ENCODE measurements at regions not wholly inside any gene's neighbourhood (a gene's known extent, or its start where the extent isn't known, plus 50 kb on each side); places are given as distances from the start of the nearest gene placed in this dataset.

DNA sequence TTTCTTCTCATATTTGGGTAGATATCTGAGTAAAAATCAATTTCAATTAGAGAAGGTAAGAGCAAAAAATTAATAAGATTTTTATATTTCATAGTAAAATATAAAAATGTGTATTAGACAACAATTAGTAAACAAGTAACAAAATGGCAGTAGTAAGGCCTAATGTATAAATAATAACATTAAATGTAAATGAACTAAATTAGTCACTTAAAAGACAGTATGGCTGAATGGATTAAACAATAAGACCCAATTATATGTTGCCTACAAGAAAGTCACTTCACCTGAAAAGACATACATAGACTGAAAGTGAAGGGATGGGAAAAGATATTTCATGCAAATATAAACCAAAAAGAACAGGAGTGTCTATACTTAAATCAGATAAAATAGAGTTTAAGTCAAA lies 147.6 kb downstream of the TRMT11 start:
- TF ChIP-seq, protein P1, sequence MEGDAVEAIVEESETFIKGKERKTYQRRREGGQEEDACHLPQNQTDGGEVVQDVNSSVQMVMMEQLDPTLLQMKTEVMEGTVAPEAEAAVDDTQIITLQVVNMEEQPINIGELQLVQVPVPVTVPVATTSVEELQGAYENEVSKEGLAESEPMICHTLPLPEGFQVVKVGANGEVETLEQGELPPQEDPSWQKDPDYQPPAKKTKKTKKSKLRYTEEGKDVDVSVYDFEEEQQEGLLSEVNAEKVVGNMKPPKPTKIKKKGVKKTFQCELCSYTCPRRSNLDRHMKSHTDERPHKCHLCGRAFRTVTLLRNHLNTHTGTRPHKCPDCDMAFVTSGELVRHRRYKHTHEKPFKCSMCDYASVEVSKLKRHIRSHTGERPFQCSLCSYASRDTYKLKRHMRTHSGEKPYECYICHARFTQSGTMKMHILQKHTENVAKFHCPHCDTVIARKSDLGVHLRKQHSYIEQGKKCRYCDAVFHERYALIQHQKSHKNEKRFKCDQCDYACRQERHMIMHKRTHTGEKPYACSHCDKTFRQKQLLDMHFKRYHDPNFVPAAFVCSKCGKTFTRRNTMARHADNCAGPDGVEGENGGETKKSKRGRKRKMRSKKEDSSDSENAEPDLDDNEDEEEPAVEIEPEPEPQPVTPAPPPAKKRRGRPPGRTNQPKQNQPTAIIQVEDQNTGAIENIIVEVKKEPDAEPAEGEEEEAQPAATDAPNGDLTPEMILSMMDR (IDR thresholded peaks at IDR 0.05; ENCODE audit: low read depth, low read length): no peak
- H3K27me3 ChIP-seq (ENCODE audit: insufficient read depth, low read depth, severe bottlenecking): no peaks in the 10 kb centered on the region
- no peak overlapping the region for H3K27ac ChIP-seq
- H3K4me3 ChIP-seq (ENCODE audit: low read depth, low read length): no peak overlapping the region
- DNase-seq: no peak
- H3K36me3 ChIP-seq: no peaks in the 10 kb centered on the region
- no peaks in the 10 kb centered on the region for H3K9me3 ChIP-seq (ENCODE audit: severe bottlenecking)

GRCh38 chr6:126134491-126134890 lies 148.2 kb downstream of the TRMT11 start:
- Histone ChIP-seq H3K4me3 (ENCODE audit: low read depth, low read length) (no peak overlapping the region), H3K36me3 (no peaks in the 10 kb centered on the region), H3K27me3 (ENCODE audit: insufficient read depth, low read depth, severe bottlenecking) (no peaks in the 10 kb centered on the region), H3K9me3 (ENCODE audit: severe bottlenecking) (no peaks in the 10 kb centered on the region), H3K27ac (no peak overlapping the region)
- TF ChIP-seq, protein P1 (IDR thresholded peaks at IDR 0.05; ENCODE audit: low read depth, low read length): no peak
- DNase-seq: no peak

GRCh38 chr6:126140015-126140414 lies 153.7 kb downstream of the TRMT11 start:
- H3K9me3 ChIP-seq (ENCODE audit: severe bottlenecking): no peaks in the 10 kb centered on the region
- TF ChIP-seq, protein P1 (IDR thresholded peaks at IDR 0.05; ENCODE audit: low read depth, low read length): no peak
- no peak for DNase-seq
- no peak overlapping the region for H3K27ac ChIP-seq
- H3K36me3 ChIP-seq: no peaks in the 10 kb centered on the region
- no peaks in the 10 kb centered on the region for H3K27me3 ChIP-seq (ENCODE audit: insufficient read depth, low read depth, severe bottlenecking)
- no peak overlapping the region for H3K4me3 ChIP-seq (ENCODE audit: low read depth, low read length)

GRCh38 chr6:126143761-126144251 lies 157.5 kb downstream of the TRMT11 start:
- TF ChIP-seq, protein P1 (IDR thresholded peaks at IDR 0.05; ENCODE audit: low read depth, low read length): no peak
- no peak for DNase-seq
- no peak overlapping the region for H3K27ac ChIP-seq
- no peaks in the 10 kb centered on the region for H3K27me3 ChIP-seq (ENCODE audit: insufficient read depth, low read depth, severe bottlenecking)
- no peak overlapping the region for H3K4me3 ChIP-seq (ENCODE audit: low read depth, low read length)
- no peaks in the 10 kb centered on the region for H3K9me3 ChIP-seq (ENCODE audit: severe bottlenecking)
- no peaks in the 10 kb centered on the region for H3K36me3 ChIP-seq

- Histone ChIP-seq H3K27ac (no peak overlapping the region), H3K9me3 (ENCODE audit: severe bottlenecking) (no peaks in the 10 kb centered on the region), H3K4me3 (ENCODE audit: low read depth, low read length) (no peak overlapping the region), H3K36me3 (no peaks in the 10 kb centered on the region), H3K27me3 (ENCODE audit: insufficient read depth, low read depth, severe bottlenecking) (no peaks in the 10 kb centered on the region)
- no peak for DNase-seq
- TF ChIP-seq, protein P1 (IDR thresholded peaks at IDR 0.05; ENCODE audit: low read depth, low read length): no peak
These were observed 159.0 kb downstream of the TRMT11 start for GRCh38 chr6:126145351-126145750.

DNA sequence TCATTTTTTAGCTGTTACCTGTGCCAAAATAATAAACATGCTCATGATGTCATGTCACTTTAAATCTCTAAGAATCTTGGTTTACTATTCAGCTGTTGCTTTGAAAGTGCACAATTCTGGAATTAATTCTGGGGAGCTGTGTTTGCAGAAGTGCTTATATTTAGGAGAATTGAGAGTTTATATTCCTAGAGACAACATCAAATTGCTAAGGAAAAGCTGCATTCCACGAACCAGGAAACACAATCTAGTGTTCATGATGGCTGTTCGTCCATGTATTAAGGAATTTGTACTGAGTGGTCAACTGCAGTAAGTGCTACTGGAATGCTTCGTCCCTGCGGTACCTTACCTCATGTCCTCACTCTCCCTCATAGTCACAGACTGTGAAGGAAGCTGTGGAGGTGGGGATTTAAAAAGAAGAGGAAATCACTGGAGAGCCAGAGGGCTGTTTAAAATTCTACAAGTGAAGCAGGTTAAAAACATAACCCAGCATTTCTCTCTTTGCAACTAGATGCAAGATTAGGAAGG lies 161.0 kb downstream of the TRMT11 start:
- Histone ChIP-seq H3K27ac (no peak overlapping the region), H3K36me3 (no peaks in the 10 kb centered on the region), H3K9me3 (ENCODE audit: severe bottlenecking) (no peaks in the 10 kb centered on the region), H3K4me3 (ENCODE audit: low read depth, low read length) (no peak overlapping the region), H3K27me3 (ENCODE audit: insufficient read depth, low read depth, severe bottlenecking) (no peaks in the 10 kb centered on the region)
- DNase-seq: no peak
- TF ChIP-seq, protein P1 (IDR thresholded peaks at IDR 0.05; ENCODE audit: low read depth, low read length): no peak
